ENCODE measurements at regions not wholly inside any gene's neighbourhood (a gene's known extent, or its start where the extent isn't known, plus 50 kb on each side); places are given as distances from the start of the nearest gene placed in this dataset.

DNA sequence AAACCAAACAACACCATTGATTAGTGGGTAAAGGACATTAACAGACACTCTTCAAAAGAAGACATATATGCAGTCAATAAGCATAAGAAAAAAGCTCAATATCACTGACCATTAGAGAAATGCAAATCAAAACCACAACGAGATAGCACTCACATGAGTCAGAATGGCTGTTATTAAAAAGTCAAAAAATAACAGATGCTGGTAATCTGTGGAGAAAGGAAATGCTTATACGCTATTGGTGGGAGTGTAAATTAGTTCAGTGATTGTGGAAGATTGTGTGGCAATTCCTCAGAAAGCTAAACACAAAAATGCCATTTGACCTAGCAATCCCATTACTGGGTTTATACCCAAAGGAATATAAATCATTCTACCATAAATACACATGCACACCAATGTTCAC lies 182.6 kb downstream of the TRPC6 start:
- Mint-ChIP-seq H3K36me3 (ENCODE audit: low read depth) (no peaks in the 10 kb centered on the region), H3K4me1 (no peaks in the 10 kb centered on the region), H3K4me3 (no peak overlapping the region), H3K27me3 (no peaks in the 10 kb centered on the region), H3K27ac (no peak overlapping the region), H3K9me3 (peaks cover 9% of the 10 kb centered on the region)
- no peak for DNase-seq
- intact Hi-C loops (cut with micrococcal nuclease) = no loop called here

DNA sequence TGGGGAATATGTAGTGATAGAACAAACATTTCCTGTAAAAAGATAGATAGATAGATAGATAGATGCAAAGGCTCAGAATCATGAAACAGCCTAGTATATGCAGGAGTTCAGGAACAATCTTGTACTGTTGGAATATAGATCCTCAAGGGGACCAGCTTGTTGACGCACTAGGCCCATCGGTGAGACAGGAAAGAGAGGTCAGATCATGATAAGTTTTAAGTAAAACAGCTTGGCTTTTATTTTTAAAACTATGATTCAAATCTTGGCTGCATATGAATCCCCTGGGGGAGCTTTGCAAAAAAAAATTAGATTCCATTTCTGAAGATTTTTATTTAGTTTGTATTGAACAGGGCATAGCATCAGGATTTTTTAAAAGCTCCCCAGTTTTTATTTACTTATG lies 185.8 kb downstream of the TRPC6 start:
- no peak for DNase-seq
- no peaks in the 10 kb centered on the region for H3K4me1 Mint-ChIP-seq
- intact Hi-C loops (cut with micrococcal nuclease) = no loop called here
- no peak overlapping the region for H3K4me3 Mint-ChIP-seq
- H3K27ac Mint-ChIP-seq = no peak overlapping the region
- peaks cover 15% of the 10 kb centered on the region for H3K9me3 Mint-ChIP-seq
- H3K36me3 Mint-ChIP-seq (ENCODE audit: low read depth) = no peaks in the 10 kb centered on the region
- no peaks in the 10 kb centered on the region for H3K27me3 Mint-ChIP-seq

DNA sequence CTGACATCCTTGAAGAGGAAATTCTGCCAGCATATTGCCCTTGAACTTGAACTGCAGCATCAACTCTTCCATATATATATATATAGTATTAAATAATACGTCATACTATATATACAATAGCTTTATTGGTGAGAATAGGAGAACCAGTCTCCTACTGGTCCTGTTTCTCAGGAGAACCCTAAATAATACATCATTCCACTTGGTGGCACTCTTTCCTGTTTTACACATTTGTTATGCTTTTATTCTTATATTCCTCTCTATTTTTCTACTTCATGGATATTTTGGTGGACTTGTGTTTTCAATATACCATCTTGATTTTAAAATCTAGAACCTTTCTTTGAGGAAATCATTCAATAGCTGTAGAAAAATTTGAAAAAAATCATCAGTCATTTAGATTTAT lies 193.3 kb downstream of the TRPC6 start:
- Mint-ChIP-seq H3K4me3 (no peak overlapping the region), H3K4me1 (no peaks in the 10 kb centered on the region), H3K36me3 (ENCODE audit: low read depth) (no peaks in the 10 kb centered on the region), H3K27me3 (no peaks in the 10 kb centered on the region), H3K9me3 (peaks cover 5% of the 10 kb centered on the region), H3K27ac (no peak overlapping the region)
- no peak for DNase-seq
- intact Hi-C loops (cut with micrococcal nuclease) = no loop called here

DNA sequence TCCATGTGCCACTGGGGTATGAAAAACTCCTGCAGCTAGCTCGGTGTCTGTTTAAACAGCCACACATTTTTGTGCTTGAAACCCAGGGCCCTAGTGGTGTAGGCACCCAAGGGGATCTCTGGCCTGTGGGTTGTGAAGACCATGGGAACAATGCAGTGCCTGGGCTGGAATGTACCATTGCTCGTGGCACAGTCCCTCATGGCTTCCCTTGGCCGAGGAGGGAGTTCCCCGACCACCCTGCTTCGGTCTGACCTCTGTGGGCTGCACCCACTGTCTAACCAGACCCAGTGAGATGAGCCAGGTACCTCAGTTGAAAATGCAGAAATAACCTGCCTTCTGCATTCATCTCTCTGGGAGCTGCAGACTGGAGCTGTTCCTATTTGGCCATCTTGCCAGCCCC lies 214.0 kb downstream of the TRPC6 start:
- no peak overlapping the region for H3K4me3 Mint-ChIP-seq
- H3K9me3 Mint-ChIP-seq = peaks cover 13% of the 10 kb centered on the region
- intact Hi-C loops (cut with micrococcal nuclease) = no loop called here
- no peak for DNase-seq
- no peak overlapping the region for H3K27ac Mint-ChIP-seq
- H3K4me1 Mint-ChIP-seq = no peaks in the 10 kb centered on the region
- no peaks in the 10 kb centered on the region for H3K27me3 Mint-ChIP-seq
- H3K36me3 Mint-ChIP-seq (ENCODE audit: low read depth) = no peaks in the 10 kb centered on the region

DNA sequence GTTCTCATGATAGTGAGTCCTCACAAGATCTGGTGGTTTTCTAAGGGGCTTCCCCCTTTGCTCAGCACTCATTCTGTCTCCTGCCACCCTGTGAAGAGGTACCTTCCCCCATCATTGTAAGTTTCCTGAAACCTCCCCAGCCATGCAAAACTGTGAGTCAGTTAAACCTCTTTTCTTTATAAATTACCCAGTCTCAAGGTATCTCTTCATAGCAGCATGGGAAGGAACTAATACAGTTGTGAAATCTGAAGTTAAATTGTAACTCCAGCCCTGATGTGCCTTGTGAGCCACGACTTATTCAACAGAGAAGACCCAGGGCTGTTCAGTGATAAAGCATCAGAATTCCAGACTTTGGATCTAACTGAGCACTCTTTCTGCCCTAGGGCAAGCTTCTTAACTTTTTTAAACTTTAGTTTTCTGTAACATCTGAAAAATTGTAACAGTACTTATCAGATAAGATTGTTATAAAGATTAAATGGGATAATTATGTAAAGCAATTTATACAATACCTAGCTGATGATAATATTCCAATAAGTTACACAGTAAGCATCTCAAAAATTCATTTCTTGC lies 220.0 kb downstream of the TRPC6 start:
- H3K36me3 Mint-ChIP-seq (ENCODE audit: low read depth) = no peaks in the 10 kb centered on the region

DNA sequence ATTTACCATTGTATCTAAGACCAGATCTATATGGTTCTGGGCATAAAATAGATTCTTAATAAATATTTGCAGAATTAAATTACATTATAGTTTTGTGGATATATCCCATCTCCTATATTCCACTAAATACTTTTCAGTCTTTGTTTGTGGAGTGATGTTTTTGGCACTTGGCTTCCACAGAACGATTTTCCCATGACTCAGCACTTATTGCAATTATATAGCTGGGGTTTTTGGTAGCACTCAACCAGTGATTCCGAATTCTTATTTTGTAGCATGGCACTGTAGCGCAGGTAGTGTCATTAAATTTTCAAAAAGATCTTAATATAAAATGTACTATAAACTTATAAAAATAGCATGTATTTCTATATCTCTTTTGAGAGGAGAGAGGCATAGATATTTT lies 221.2 kb downstream of the TRPC6 start:
- Mint-ChIP-seq H3K36me3 (ENCODE audit: low read depth) (no peaks in the 10 kb centered on the region), H3K4me1 (no peaks in the 10 kb centered on the region), H3K27ac (no peak overlapping the region), H3K27me3 (no peaks in the 10 kb centered on the region), H3K4me3 (no peak overlapping the region), H3K9me3 (peaks cover 8% of the 10 kb centered on the region)
- intact Hi-C loops (cut with micrococcal nuclease) = no loop called here
- no peak for DNase-seq

More for the DNA sequence above, 220.0 kb downstream of the TRPC6 start:
- no peaks in the 10 kb centered on the region for H3K4me1 Mint-ChIP-seq
- no peaks in the 10 kb centered on the region for H3K27me3 Mint-ChIP-seq
- H3K4me3 Mint-ChIP-seq = no peak overlapping the region
- H3K9me3 Mint-ChIP-seq = peaks cover 8% of the 10 kb centered on the region
- no peak overlapping the region for H3K27ac Mint-ChIP-seq
- intact Hi-C loops (cut with micrococcal nuclease) = no loop called here
- no peak for DNase-seq

DNA sequence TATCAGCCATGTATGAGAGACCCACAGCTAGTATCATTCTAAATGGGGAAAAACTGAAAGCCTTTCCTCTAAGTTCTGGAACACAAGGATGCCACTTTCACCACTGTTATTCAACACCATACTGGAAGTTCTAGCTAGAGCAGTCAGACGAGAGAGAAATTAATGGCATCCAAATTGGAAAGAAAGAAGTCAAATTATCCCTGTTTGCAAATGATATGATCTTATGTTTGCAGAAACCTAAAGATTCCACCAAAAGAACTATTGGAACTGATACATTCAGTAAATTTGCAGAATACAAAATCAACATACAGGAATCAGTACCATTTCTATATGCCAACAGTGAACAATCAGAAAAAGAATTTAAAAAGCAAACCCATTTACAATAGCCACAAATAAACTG lies 226.0 kb downstream of the TRPC6 start:
- intact Hi-C loops (cut with micrococcal nuclease) = no loop called here
- Mint-ChIP-seq H3K4me3 (no peak overlapping the region), H3K4me1 (no peaks in the 10 kb centered on the region), H3K27me3 (no peaks in the 10 kb centered on the region), H3K27ac (no peak overlapping the region), H3K36me3 (ENCODE audit: low read depth) (no peaks in the 10 kb centered on the region), H3K9me3 (no peaks in the 10 kb centered on the region)
- no peak for DNase-seq

DNA sequence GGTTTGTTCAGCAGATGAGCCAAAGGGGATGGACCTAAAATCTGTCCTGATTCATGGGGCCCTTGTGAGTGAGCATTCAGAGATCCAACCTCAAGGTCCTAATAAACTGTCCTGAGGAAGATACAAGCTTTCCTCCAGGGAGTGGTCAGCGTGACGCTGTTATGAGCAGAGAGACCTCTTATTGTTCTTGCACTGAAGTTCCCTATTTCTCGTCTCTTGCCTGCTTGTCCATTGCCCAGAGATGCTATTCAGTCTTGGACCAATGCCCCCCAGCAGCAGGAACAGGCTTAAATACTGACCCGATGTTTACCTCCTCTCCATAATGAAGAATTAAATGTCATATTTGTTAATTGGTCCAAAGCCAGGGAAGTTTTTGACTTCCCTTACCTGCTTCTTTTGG lies 225.2 kb upstream of the PGR start:
- Mint-ChIP-seq H3K4me3 (no peak overlapping the region), H3K27ac (no peak overlapping the region), H3K27me3 (no peaks in the 10 kb centered on the region), H3K36me3 (ENCODE audit: low read depth) (no peaks in the 10 kb centered on the region), H3K9me3 (no peaks in the 10 kb centered on the region), H3K4me1 (no peaks in the 10 kb centered on the region)
- DNase-seq = no peak
- intact Hi-C loops (cut with micrococcal nuclease) = no loop called here

DNA sequence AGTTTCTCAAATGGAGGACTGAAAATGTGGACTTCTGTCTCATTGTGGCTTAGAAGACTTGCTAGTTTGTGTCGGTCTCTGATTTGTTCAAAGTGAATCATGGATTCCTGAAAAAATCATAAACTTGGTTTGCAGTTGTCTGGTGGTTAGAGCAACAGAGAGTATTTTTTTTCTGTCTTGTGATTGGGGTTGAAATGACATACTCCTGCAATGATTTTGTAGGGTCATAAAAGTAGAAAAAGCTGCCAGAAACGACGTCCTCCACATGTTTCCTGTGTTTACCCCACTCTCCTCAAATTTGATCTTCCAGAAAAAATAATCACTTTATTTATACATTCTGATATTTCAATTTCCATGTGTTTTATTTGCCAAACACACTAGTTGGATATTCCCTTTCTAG lies 219.2 kb upstream of the PGR start:
- H3K36me3 Mint-ChIP-seq (ENCODE audit: low read depth) = no peaks in the 10 kb centered on the region

DNA sequence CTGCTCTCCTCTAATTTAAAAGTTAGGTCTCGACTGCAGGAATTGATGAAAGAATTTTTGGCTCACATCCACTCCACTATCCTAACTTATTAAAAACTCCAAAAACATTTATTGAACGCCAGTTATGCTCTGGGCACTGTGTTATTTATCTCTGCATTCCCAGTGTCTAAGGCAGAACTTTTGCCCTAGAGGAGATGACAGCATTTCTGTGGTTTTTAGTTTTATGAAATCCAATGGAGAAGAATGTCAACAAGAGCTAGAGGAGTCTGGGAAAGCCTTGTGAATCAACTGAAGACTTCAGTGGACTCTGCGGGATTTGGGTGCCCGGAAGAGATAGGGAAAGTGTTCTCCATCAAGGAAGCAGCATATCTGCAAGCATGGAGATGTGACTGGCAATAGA lies 217.0 kb upstream of the PGR start:
- Mint-ChIP-seq H3K4me1 (no peaks in the 10 kb centered on the region), H3K27me3 (no peaks in the 10 kb centered on the region), H3K4me3 (no peak overlapping the region), H3K36me3 (ENCODE audit: low read depth) (no peaks in the 10 kb centered on the region), H3K27ac (no peak overlapping the region), H3K9me3 (peaks cover 6% of the 10 kb centered on the region)
- no peak for DNase-seq
- intact Hi-C loops (cut with micrococcal nuclease) = no loop called here

More for the DNA sequence above, 219.2 kb upstream of the PGR start:
- H3K4me3 Mint-ChIP-seq = no peak overlapping the region
- H3K4me1 Mint-ChIP-seq = no peaks in the 10 kb centered on the region
- no peaks in the 10 kb centered on the region for H3K27me3 Mint-ChIP-seq
- H3K9me3 Mint-ChIP-seq = peaks cover 6% of the 10 kb centered on the region
- intact Hi-C loops (cut with micrococcal nuclease) = no loop called here
- DNase-seq = no peak
- no peak overlapping the region for H3K27ac Mint-ChIP-seq

DNA sequence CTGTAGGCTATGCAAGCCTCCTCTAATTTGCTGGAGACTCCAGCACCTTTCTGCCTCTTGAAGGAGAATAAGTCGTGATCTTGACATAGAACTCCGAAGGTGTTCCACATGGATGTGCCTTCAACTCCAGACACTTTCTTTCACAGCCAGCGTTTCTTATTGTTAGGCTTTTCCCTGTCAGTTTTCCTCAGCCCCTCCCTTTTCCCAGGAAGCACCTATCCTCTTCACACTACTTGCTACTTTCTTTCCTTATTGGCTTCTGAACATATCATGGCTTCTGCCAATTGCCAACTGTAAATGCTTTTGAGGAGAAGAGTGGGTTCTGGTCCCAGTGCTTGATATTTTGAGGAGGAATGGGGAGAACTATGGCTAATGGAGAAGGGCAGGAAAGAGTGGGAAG lies 216.3 kb upstream of the PGR start:
- intact Hi-C loops (cut with micrococcal nuclease) = no loop called here
- H3K27me3 Mint-ChIP-seq = no peaks in the 10 kb centered on the region

DNA sequence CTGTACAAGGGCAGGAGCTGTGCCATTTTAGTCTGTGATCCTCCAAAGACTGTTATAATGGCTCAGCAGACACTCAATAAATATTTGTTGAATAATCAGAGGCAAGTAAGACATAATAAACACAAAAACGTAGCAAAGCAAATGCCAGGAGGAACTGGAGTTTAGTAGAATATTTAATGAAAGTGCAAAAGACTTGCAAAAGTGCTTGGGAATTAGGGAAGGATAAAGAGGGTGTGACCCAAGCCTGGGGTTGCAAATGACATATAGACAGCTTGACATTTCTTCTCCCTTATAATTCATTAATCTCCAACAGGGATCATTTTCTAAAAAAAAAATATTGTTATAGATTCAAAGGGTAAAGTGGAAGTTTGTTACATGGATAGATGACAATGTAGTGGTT lies 212.7 kb upstream of the PGR start:
- H3K36me3 Mint-ChIP-seq (ENCODE audit: low read depth) = no peaks in the 10 kb centered on the region
- intact Hi-C loops (cut with micrococcal nuclease) = no loop called here

More for the DNA sequence above, 216.3 kb upstream of the PGR start:
- H3K4me1 Mint-ChIP-seq = no peaks in the 10 kb centered on the region
- no peak overlapping the region for H3K27ac Mint-ChIP-seq
- peaks cover 6% of the 10 kb centered on the region for H3K9me3 Mint-ChIP-seq
- no peak for DNase-seq
- no peak overlapping the region for H3K4me3 Mint-ChIP-seq
- no peaks in the 10 kb centered on the region for H3K36me3 Mint-ChIP-seq (ENCODE audit: low read depth)

DNA sequence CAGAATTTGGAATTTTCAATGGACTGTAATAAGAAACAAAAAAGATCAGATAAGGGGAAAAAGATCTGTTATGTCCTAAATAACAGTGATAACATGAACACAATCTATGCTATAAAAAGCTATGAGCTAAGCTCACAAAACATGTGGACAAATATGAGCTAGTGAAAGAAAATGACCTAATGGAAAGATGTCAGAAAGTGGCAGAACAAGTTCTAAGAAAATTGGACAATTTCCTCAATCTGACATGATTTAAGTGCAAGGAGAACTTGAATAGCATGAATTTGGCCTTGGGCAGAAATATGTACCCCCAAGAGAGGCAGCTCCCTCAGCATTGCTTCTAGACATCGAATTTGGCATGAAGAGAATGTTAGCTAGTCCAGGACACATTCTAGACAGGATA lies 212.0 kb upstream of the PGR start:
- peaks cover under 1% of the 10 kb centered on the region for H3K9me3 Mint-ChIP-seq
- no peaks in the 10 kb centered on the region for H3K4me1 Mint-ChIP-seq
- H3K36me3 Mint-ChIP-seq (ENCODE audit: low read depth) = no peaks in the 10 kb centered on the region
- DNase-seq = no peak
- no peak overlapping the region for H3K4me3 Mint-ChIP-seq
- H3K27me3 Mint-ChIP-seq = no peaks in the 10 kb centered on the region
- no peak overlapping the region for H3K27ac Mint-ChIP-seq
- intact Hi-C loops (cut with micrococcal nuclease) = no loop called here

More for the DNA sequence above, 212.7 kb upstream of the PGR start:
- Mint-ChIP-seq H3K9me3 (peaks cover 5% of the 10 kb centered on the region), H3K27me3 (no peaks in the 10 kb centered on the region), H3K4me1 (no peaks in the 10 kb centered on the region), H3K27ac (no peak overlapping the region), H3K4me3 (no peak overlapping the region)
- no peak for DNase-seq

DNA sequence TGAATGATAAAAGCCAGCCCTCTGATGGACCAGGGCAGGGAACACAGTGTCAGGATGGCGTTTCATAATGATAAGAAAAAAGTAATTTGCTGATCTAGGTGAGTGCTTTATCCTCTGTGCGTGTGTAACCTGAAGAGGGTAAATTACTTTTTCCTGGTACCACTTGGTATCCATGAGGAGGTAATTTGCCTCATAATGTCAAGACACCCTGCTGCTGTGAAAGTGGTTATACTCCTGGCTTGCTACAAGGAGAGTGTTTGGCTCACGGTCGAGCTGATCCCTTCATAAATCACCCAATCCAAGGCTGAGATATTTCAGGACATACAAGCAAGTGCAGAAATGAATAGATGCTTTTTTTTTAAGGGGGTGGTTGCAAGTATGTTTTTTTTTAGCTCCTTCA lies 207.2 kb upstream of the PGR start:
- H3K4me1 Mint-ChIP-seq = no peaks in the 10 kb centered on the region
- DNase-seq = no peak
- peaks cover 3% of the 10 kb centered on the region for H3K9me3 Mint-ChIP-seq
- no peak overlapping the region for H3K27ac Mint-ChIP-seq
- no peaks in the 10 kb centered on the region for H3K27me3 Mint-ChIP-seq
- intact Hi-C loops (cut with micrococcal nuclease) = no loop called here
- H3K36me3 Mint-ChIP-seq (ENCODE audit: low read depth) = no peaks in the 10 kb centered on the region
- H3K4me3 Mint-ChIP-seq = no peak overlapping the region

DNA sequence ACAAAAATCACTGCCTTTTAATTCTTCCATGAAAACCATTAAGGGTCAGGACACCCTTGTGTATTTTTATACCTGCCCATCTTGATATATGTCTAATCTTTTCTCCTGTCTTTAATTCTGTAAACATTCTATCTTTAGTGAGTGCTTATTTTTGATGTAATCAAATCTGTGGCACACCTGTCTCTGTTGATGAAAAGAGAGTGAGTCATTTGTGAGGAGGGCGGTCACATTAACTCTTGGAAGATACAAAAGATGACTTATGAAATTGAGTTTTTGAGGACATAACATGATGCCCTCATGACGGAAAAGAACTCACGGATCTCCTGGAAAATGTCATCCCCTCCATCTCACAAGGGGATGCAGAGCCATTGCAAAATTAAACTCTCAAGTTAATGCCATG lies 206.5 kb upstream of the PGR start:
- Mint-ChIP-seq H3K27ac (no peak overlapping the region), H3K4me3 (no peak overlapping the region), H3K9me3 (peaks cover 3% of the 10 kb centered on the region), H3K27me3 (no peaks in the 10 kb centered on the region), H3K36me3 (ENCODE audit: low read depth) (no peaks in the 10 kb centered on the region), H3K4me1 (no peaks in the 10 kb centered on the region)
- no peak for DNase-seq
- intact Hi-C loops (cut with micrococcal nuclease) = no loop called here

Measured in activated CD4-positive, alpha-beta T cell treated with anti-CD3 and anti-CD28 coated beads, Interleukin-2, amount 10 ng/mL, durations not matched to agents 24 days and 14 days (primary cell).